Hematopoietic multipotent progenitor cell treated with erythropoietin and hydrocortisone succinate and interleukin-3 and kit ligand, for 8 days (in vitro differentiated cells): ENCODE measurements at regions not wholly inside any gene's neighbourhood (a gene's known extent, or its start where the extent isn't known, plus 50 kb on each side); places are given as distances from the start of the nearest gene placed in this dataset.
"Not testable (repeated sequence)": the region's sequence is repeated elsewhere in the genome, so short reads cannot be mapped to it uniquely, and the experiment has no call there.

Experiments
- DNase-seq: peaks from one replicate; pipeline ENCODE4 v3.0.0-alpha.2; 2015

DNA sequence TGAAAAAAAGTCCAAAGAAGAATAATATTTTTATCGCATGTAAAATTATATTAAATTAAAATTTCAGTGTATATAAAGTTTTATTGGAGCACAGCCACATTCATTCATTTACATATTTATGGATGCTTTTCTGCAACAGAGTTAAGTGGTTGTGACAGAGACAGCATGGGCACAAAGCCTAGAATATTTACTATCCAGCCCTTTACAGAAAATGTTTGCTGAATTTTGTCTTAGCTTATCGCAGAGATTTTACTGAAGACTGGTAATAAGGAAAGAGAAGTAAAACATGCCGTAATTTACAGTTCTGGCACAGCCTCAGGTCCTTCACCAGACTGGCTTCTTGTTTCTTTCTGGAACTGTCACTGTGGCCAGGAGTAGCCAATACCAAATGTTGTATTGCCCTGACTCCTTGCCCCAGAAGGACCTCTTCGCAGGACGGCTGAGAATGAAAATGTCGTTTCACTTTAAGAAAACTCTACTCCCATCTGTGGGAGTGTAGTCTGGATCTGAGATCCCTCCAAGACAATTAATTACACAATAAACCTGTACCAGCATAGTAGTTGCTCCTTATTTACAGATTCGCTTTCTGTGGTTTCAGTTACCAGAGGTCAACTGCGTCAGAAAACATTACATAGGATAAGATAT, 94.9 kb upstream of the GOT2 start:
- DNase-seq = no peak

DNA sequence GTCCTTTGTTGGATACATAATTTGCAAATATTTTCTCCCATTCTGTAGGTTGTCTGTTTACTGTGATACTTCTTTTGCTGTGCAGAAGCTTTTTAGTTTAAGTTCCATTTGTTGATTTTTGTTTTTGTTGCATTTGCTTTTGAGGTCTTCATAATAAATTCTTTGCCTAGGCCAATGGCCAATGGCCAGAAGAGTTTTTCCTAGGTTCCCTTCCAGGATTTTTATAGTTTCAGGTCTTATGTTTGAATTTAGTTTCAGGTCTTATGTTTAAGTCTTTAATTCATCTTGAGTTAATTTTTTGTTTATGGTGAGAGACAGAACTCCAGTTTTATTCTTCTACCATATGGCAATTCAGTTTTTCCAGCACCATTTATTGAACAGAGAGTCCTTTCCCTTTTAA, 90.1 kb upstream of the GOT2 start:
- no peak for DNase-seq

- DNase-seq = no peak
These were observed 87.8 kb upstream of the GOT2 start for GRCh38 chr16:58821886-58822285.

GRCh38 chr16:58820411-58820810, 86.3 kb upstream of the GOT2 start:
- DNase-seq = no peak

- DNase-seq = peak; percentile 9
These were observed 81.2 kb upstream of the GOT2 start for GRCh38 chr16:58815181-58815888.

GRCh38 chr16:58814348-58814801, 80.3 kb upstream of the GOT2 start:
- peak; percentile 55 for DNase-seq

DNA sequence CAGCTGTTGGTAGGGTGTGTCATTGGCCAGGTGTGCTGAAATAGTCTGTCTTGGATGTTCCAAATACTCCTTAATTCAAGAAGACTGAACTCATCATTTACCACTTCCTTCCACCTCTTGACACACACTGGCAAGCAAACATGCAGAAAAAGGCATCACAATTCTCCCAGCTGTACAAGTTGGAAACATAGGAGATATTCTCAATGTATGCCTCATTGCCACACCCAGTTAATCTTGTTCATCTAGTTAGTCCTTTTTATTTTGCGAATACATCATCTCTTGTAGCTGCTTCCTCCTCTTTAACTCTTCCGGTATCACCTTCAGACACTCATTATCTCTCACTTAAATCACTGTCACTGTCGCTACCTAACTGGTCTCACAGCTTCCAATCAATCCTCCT, 75.1 kb upstream of the GOT2 start:
- no peak for DNase-seq

DNA sequence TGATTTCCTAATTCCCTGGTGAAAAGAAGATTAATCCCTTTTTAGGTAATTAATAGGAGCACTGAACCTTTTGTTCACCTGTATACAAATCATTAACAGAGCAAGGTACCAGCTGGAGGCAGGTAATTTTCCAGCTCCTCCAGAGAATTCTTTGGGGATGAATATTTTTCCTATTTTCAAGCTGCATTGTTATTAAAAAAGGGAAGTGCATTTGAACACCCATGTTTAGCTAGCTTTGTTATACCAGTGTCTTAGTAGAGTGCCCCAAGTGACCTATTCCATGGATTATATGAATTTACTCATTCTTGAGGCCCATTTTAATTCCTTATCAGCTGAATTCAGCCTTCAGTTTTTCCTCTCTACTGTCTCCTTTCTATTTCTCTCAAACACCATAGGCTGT, 73.2 kb upstream of the GOT2 start:
- no peak for DNase-seq

- DNase-seq = no peak
These were observed 67.7 kb upstream of the GOT2 start for GRCh38 chr16:58801838-58802237.

DNA sequence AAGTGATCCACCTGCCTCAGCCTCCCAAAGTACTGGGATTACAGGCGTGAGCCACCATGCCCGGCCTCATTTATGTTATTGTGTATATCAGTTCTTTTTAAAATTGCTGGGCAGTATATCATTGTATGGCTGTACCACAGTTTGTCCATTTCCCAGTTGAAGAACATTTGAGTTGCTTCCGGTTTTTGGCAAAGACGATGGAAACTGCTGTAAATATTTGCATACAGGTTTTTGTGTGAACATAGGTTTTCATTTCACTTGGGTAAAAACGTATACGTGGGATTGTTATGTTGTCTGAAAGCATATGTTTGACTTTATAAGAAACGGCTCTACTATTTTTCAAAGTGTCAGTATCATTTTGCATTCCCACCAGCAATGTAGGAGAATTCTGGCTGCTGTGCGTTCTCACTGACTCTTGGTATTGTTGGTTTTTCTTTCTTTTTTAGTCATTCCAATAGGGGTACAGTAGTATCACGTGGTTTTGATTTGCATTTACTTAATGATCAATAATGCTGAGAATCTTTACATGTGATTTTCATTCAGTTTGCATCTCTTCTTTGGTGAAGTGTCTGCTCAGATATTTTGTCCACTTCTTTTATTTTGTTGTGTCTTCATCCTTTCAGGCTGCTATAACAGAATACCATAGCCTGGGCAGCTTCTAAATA, 63.2 kb upstream of the GOT2 start:
- DNase-seq = no peak

- DNase-seq = no peak
These were observed 59.2 kb upstream of the GOT2 start for GRCh38 chr16:58793366-58793765.

GRCh38 chr16:58792188-58792587, 58.1 kb upstream of the GOT2 start:
- DNase-seq = peak; percentile 89

- not testable (repeated sequence) for DNase-seq
These were observed 56.9 kb upstream of the GOT2 start for GRCh38 chr16:58790816-58791557.

- DNase-seq = no peak
These were observed 55.2 kb upstream of the GOT2 start for GRCh38 chr16:58789351-58789750.
